GM18511 (cell line): ENCODE measurements at regions not wholly inside any gene's neighbourhood (a gene's known extent, or its start where the extent isn't known, plus 50 kb on each side); places are given as distances from the start of the nearest gene placed in this dataset.
A peak's percentile ranks its signal among the peaks of the same experiment; 100 is the strongest.

ENCODE experiments used
- ATAC-seq: cut with Tn5 transposase; IDR thresholded peaks from one replicate; pipeline ENCODE4 v1.9.1; 2021; ENCODE audit warnings: mild to moderate bottlenecking, moderate library complexity; ENCODE audit not compliant: unreplicated experiment

DNA sequence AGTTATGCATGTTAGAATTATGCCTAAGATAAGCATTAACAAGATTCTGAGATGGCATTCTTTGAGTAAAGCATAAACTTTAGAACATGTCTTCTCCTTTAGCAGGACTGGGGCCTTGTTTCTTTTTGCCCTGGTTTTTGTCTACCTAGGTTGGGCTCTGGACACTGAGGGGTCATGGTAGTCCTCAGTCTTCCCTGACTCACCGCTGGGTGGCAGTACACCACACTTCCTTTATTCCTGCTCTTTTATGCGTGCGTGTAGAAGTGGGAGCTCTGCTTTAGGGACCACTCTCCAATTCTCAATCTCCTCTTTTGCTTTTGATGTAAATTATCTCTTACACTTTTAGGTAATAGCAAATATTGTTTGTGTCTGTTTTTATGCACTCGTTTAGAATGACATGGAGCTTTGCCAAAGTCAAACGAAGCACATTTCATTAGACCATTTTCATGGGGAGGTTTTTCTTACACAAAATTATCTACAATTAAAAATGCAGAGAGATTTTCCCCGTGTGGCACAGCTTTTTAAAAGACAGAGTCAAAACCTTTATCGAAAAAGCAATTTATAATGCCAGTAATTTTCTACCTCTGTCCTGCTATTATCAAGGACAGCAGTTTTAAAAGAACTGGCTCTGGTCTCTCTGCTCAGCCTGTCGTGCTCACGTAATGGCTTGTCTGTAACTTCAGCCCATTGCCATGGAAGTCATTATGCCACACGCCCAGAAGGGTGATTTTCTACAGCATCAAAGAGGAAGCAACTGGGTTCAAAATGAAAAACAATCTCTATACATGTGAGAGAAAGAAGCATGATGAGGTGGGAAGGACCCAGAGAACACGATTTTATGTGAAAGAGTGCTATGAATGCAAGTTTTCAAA lies 413.9 kb downstream of the COG6 start:
- ATAC-seq, result peak; percentile 71

- no peak for ATAC-seq
These were observed 414.9 kb downstream of the COG6 start for GRCh38 chr13:40070357-40070756.

- no peak for ATAC-seq
These were observed 417.2 kb downstream of the COG6 start for GRCh38 chr13:40072663-40073120.

GRCh38 chr13:40074338-40074737 lies 418.9 kb downstream of the COG6 start:
- ATAC-seq, result no peak

GRCh38 chr13:40075281-40075680 lies 419.8 kb downstream of the COG6 start:
- ATAC-seq, result no peak

- no peak for ATAC-seq
These were observed 421.4 kb downstream of the COG6 start for GRCh38 chr13:40076765-40077362.

GRCh38 chr13:40077396-40078027 lies 422.1 kb downstream of the COG6 start:
- ATAC-seq, result no peak

DNA sequence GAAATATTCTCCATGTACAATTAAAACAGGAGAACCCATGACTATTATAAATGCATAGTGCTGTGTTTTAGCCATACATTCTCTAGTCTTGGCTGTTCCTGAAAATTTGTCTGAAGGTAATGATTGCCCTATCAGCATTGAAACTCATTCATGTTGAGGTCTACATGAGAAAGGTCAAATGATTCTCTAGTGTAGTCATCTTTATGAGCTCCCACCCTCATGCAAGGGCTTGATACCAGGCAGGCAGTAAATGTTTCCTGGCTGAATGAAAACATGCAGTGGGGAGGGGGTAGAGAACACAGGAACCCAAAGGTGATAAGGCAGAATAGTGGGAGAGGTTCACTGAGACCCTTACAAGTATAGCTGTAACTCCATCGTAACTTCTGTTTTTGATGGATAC lies 424.3 kb downstream of the COG6 start:
- no peak for ATAC-seq

DNA sequence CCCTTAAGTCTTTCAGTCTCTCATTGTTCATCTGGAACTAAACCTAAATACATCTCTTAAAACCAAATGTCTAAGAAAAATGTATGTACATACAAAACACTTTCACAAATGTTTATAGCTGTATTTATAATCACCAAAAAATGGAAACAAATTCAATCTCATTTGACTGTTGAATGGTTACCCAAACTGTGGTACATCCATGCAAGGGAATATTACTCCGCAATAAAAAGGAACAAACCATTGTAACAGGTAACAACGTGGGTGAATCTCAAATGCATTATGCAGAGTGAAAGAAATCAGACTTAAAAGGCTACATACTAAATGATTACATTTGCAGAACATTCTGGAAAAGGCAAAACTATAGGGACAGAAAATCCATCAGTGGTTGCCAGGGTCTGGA lies 425.2 kb downstream of the COG6 start:
- no peak for ATAC-seq

GRCh38 chr13:40082639-40083038 lies 427.2 kb downstream of the COG6 start:
- ATAC-seq, result no peak

DNA sequence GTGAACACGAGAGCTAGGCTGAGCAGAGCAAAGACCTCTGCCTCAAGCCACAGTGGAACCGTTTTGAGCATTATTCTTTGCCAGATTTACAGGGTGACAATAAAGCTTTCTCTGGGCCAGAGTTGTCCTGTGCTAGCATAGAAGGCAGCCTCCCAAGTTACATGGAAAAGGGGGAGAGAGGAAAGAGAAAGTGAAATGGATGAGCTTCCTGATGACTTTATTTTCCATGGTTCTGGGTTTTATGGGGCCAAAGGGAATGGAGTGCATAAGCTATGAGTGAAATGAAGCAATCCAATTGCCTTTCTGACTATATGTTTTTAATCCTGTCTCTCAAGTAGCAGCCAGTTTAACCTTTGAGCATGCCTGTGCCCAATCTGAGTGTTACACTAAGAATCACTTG lies 428.4 kb downstream of the COG6 start:
- no peak for ATAC-seq

DNA sequence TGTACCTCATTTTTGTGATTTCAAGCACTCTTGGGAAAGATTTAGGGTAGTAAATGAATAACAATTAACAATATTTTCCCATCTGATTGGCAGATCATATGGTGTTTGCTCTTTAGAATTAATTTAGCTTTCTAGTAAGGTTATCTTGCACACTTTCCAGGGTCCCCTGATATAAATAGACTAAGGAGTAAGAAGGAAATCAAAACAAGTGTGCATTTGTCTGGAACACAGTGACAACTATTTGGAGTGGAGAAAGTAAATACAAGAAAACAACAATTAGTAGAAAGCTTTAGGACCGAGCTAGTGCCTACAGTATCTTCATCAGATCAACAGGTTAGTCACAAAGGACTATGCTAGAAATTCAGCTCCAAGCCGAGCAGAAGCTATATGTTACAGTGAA lies 429.5 kb downstream of the COG6 start:
- no peak for ATAC-seq

DNA sequence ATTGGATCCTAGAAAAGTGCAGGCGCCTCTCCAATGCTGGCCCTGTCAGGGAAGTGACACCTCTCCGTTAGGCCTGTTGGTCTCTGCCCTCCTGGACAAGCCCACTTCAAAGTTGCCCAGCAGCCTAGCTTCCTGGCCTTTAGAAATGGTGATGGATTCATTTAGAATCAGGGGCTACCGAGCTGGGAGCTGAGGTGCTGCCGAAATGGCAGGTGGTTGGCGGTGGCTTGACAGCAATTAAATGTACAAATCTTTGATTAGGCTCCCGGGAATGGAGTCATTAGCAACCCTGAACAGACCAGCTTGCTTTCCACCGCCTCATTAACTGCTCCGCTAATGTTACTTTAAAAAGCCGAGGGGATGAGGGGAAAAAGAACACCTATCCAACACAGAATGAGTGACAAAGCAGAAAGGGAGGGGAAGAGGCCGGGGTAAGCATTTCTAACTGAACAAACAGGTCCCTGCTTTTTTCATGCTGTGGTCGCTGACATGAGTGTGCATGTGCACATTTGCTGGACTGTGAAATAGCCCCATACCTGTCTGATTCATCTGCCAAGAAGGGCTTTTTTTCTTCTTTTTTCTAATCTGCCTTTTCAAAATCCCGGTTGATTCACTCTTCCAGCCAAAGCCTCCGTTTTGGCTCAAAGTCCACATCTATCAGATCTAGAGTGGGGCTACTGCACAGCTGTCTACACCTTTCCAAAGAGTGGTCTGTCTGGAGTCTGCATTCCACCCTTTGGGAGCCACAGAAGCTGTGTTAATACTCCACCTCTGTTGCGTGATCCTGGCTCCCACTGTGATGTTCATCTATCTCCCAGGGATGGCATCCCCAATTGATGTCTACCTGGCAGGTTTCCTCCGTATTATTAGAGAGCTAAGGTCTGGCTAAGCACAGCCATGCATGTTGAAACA lies 431.9 kb downstream of the COG6 start:
- no peak for ATAC-seq

- no peak for ATAC-seq
These were observed 438.6 kb downstream of the COG6 start for GRCh38 chr13:40094056-40094455.

- ATAC-seq, result no peak
These were observed 440.4 kb downstream of the COG6 start for GRCh38 chr13:40095695-40096356.

- ATAC-seq, result no peak
These were observed 441.0 kb downstream of the COG6 start for GRCh38 chr13:40096357-40096901.

GRCh38 chr13:40098246-40098645 lies 442.8 kb downstream of the COG6 start:
- no peak for ATAC-seq

GRCh38 chr13:40101708-40102359 lies 446.4 kb downstream of the COG6 start:
- ATAC-seq, result peak; percentile 94

GRCh38 chr13:40102360-40102727 lies 446.9 kb downstream of the COG6 start:
- no peak for ATAC-seq

DNA sequence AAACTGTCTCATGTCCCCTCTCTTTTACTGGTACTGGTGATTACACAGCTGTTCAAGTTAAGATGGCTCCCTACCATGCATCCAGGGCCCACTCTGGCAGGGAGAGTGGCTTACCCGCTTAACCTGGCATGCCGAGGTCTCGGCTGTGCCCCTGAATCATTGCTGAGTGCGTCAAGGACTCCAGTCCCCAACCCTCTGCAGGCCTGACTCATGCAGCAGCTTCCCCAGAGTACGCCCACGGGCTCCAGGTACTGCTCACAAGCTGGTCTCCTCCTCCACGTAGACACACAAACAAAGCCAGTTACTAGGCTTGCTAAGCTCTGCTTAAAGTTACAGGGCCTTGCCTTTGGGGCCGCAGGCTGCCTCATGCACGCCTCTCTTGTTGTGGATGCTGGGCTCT lies 447.4 kb downstream of the COG6 start:
- ATAC-seq, result no peak
